OCI-LY7 (cell line): ENCODE measurements at regions not wholly inside any gene's neighbourhood (a gene's known extent, or its start where the extent isn't known, plus 50 kb on each side); places are given as distances from the start of the nearest gene placed in this dataset.
"Not testable (repeated sequence)": the region's sequence is repeated elsewhere in the genome, so short reads cannot be mapped to it uniquely, and the experiment has no call there.

Experiments used
- BruUV-seq: library from RNA; stranded (reverse); fragments of 400-500 nt; replicated peaks from 2 replicates; lab custom pipeline; 2021; lab: Mats Ljungman, UMichigan
- CTCF ChIA-PET: fragments of 300-600 bp; sonication (Branson Sonifier 250); formaldehyde crosslinking; loops from one replicate; lab custom pipeline; 2022; ENCODE audit warnings: antibody characterized with exemption; ENCODE audit not compliant: unreplicated experiment; lab: Charles Lee
- POLR2A ChIA-PET: fragments of 300-600 bp; sonication (Branson Sonifier 250); formaldehyde crosslinking; loops from one replicate; lab custom pipeline; 2022; ENCODE audit warnings: antibody characterized with exemption; lab: Charles Lee
- DNase-seq: peaks from one replicate; pipeline ENCODE4 v3.0.0-alpha.2; 2015; ENCODE audit warnings: low spot score
- H2AFZ ChIP-seq: fragments of 200-600 bp; sonication (generic), shearing (Covaris generic); 2 replicates; pipeline ENCODE4 v1.6.1; 2014; ENCODE audit warnings: mild to moderate bottlenecking, antibody characterized with exemption, low read length, moderate library complexity
- H3K27ac ChIP-seq: fragments of 200-600 bp; sonication (generic); 2 replicates; pipeline ENCODE4 v1.5.1; 2014; ENCODE audit warnings: mixed run types, low read depth, mild to moderate bottlenecking, moderate library complexity, low read length, inconsistent platforms; ENCODE audit not compliant: poor library complexity, severe bottlenecking
- H3K36me3 ChIP-seq: fragments of 200-600 bp; sonication (generic); 2 replicates; pipeline ENCODE4 v1.6.1; 2014; ENCODE audit warnings: mild to moderate bottlenecking, antibody characterized with exemption, low read length, moderate library complexity, mixed read lengths; ENCODE audit not compliant: insufficient read depth
- H3K4me1 ChIP-seq: fragments of 200-600 bp; sonication (generic); 2 replicates; pipeline ENCODE4 v1.5.1; 2014; ENCODE audit warnings: mild to moderate bottlenecking, low read length; ENCODE audit not compliant: insufficient read depth, poor library complexity, severe bottlenecking
- H3K4me2 ChIP-seq: fragments of 200-600 bp; sonication (generic); 2 replicates; pipeline ENCODE4 v1.6.1; 2014; ENCODE audit warnings: mild to moderate bottlenecking, low read length
- H3K4me3 ChIP-seq: fragments of 200-600 bp; sonication (generic); 2 replicates; pipeline ENCODE4 v1.5.1; 2014; ENCODE audit warnings: mild to moderate bottlenecking, low read depth, low read length; ENCODE audit not compliant: poor library complexity, severe bottlenecking
- H3K79me2 ChIP-seq: fragments of 200-600 bp; sonication (generic); 2 replicates; pipeline ENCODE4 v1.6.1; 2016; ENCODE audit warnings: low read depth, mild to moderate bottlenecking, low read length, moderate library complexity, mixed read lengths; ENCODE audit not compliant: insufficient read depth
- H3K9me2 ChIP-seq: fragments of 200-600 bp; sonication (generic); 2 replicates; pipeline ENCODE4 v1.6.1; 2016; ENCODE audit warnings: mild to moderate bottlenecking, low read length, mixed read lengths; ENCODE audit not compliant: insufficient read depth
- H3K9me3 ChIP-seq: fragments of 200-600 bp; sonication (generic); 2 replicates; pipeline ENCODE4 v1.6.1; 2014; ENCODE audit warnings: mild to moderate bottlenecking, mixed run types, low read length, mixed read lengths
- H4K20me1 ChIP-seq: fragments of 200-600 bp; sonication (generic); 2 replicates; pipeline ENCODE4 v1.6.1; 2014; ENCODE audit warnings: mild to moderate bottlenecking, antibody characterized with exemption, low read length, moderate library complexity, mixed read lengths; ENCODE audit not compliant: insufficient read depth
- CTCF ChIP-seq: fragments of 200-600 bp; sonication (generic); conservative IDR thresholded peaks from 2 replicates; pipeline ENCODE4 v1.5.1; 2014; ENCODE audit warnings: mild to moderate bottlenecking, antibody characterized with exemption, low read length, moderate library complexity, mixed read lengths
- EZH2phosphoT487 ChIP-seq: fragments of 200-600 bp; sonication (generic); IDR thresholded peaks from 2 replicates; pipeline ENCODE4 v1.6.1; 2018; ENCODE audit warnings: low read depth, borderline replicate concordance, mild to moderate bottlenecking, mixed run types, antibody characterized with exemption, low read length, moderate library complexity, mixed read lengths
- intact Hi-C: fragments of 100-400 bp; cut with micrococcal nuclease; formaldehyde crosslinking; loops from one replicate; pipeline ENCODE4 v1.10.0; 2022; ENCODE audit not compliant: unreplicated experiment

DNA sequence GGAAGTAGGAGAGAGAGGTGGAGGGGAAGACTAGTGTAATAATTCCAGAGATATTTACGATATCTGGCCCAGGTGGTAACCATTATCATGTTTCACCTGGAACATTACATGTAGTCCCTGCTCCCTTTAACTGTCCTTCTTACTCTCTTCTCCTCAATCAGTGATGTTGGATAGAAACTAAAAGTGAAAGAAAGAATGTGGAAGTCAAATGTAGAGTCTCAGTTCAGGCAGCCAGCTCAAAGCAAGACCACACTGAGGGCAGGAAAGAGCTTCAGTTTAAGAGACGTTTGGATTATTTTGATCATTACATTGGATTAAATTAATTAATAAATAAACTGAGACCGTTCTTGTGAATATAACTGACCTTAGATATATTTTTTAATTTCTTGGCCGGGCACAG, 594.4 kb downstream of the FLRT2 start:
- no peak for TF ChIP-seq CTCF
- no peak for DNase-seq
- no peak overlapping the region for H3K4me3 ChIP-seq
- no peaks in the 10 kb centered on the region for H3K9me2 ChIP-seq
- peak overlapping the region; percentile 39 for H2AFZ ChIP-seq
- BruUV-seq, result no TSS peak
- peak overlapping the region; percentile 22 for H3K4me2 ChIP-seq
- H3K27ac ChIP-seq, result no peak overlapping the region
- H3K4me1 ChIP-seq, result no peaks in the 10 kb centered on the region
- no peaks in the 10 kb centered on the region for H3K79me2 ChIP-seq
- POLR2A ChIA-PET, result interaction anchor here (0.6 kb wide), 1 partner anchor 488 kb away, joined by 4 read pairs; no protein-coding TSS in a partner anchor
- no peaks in the 10 kb centered on the region for H4K20me1 ChIP-seq
- CTCF ChIA-PET, result interaction anchor here (0.6 kb wide), 1 partner anchor 1657 kb away, joined by 3 read pairs; no protein-coding TSS in a partner anchor
- H3K36me3 ChIP-seq, result no peaks in the 10 kb centered on the region
- intact Hi-C loops, result no loop called here
- H3K9me3 ChIP-seq, result no peaks in the 10 kb centered on the region

DNA sequence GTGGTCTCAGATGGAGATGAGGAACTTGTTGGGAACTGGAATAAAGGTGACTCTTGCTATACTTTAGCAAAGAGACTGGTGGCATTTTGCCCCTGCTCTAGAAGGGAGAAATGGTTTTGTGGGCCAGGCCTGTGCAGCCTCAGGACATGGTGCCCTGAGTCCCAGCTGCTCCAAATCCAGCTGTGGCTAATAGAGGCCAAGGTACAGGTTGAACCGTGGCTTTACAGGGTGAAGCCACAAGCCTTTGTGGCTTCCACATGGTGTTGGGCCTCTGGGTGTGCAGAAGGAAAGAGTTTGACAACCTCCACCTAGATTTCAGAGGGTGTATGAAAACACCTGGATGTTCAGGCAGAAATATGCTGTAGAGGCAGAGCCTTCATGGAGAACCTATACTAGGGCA, 586.0 kb downstream of the FLRT2 start:
- no peak overlapping the region for H2AFZ ChIP-seq
- H3K4me1 ChIP-seq, result no peaks in the 10 kb centered on the region
- H3K9me2 ChIP-seq, result no peaks in the 10 kb centered on the region
- H3K79me2 ChIP-seq, result no peaks in the 10 kb centered on the region
- no peak for DNase-seq
- POLR2A ChIA-PET, result no interaction called here
- no peak overlapping the region for H3K4me2 ChIP-seq
- BruUV-seq, result no TSS peak
- intact Hi-C loops, result no loop called here
- H3K27ac ChIP-seq, result no peak overlapping the region
- no peaks in the 10 kb centered on the region for H4K20me1 ChIP-seq
- H3K4me3 ChIP-seq, result no peak overlapping the region
- TF ChIP-seq EZH2phosphoT487, result no peak
- no peak for TF ChIP-seq CTCF
- CTCF ChIA-PET, result no interaction called here
- no peaks in the 10 kb centered on the region for H3K36me3 ChIP-seq
- H3K9me3 ChIP-seq, result no peaks in the 10 kb centered on the region

GRCh38 chr14:86110871-86111270, 580.9 kb downstream of the FLRT2 start:
- H3K4me3 ChIP-seq, H3K36me3 ChIP-seq, H3K79me2 ChIP-seq, H3K4me2 ChIP-seq, BruUV-seq, H3K9me2 ChIP-seq, H3K27ac ChIP-seq, H2AFZ ChIP-seq, intact Hi-C loops, POLR2A ChIA-PET, DNase-seq, H3K4me1 ChIP-seq, H3K9me3 ChIP-seq, CTCF ChIA-PET, H4K20me1 ChIP-seq: not testable (repeated sequence)
